ENCODE measurements at regions not wholly inside any gene's neighbourhood (a gene's known extent, or its start where the extent isn't known, plus 50 kb on each side); places are given as distances from the start of the nearest gene placed in this dataset.

DNA sequence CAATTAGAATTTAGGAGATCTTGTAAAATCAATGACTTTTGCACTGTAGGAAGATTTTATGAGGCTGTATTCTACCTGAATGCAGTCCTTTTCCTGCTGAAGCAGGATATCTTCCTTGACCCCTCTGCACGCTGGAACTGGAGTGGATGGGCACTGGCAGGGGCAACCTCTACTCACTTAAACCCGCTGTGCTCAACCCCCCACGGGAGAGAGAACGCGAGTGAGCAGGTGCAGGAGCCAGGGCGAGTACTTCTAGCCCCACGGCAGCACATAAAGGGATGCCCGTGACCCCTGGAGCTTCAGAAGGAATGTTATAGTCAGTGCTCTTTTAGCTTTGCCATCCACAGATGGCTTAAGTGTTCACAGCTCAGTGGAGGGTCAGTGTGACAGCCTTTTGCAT, 1144.8 kb downstream of the EPHA7 start:
- no peak overlapping the region for H3K4me3 ChIP-seq (replicated peaks; ENCODE audit: insufficient read depth, low read length)
- DNase-seq (ENCODE audit: low read depth in 1 of 2, low spot score in 1 of 2) = no peak
- no peak overlapping the region for H3K27ac ChIP-seq (replicated peaks)
- TF ChIP-seq SPI1 (IDR thresholded peaks at IDR 0.05; ENCODE audit: borderline replicate concordance, low read depth) (no peak), POLR2AphosphoS5 (IDR thresholded peaks at IDR 0.05; ENCODE audit: low read depth) (no peak), GABPA (IDR thresholded peaks at IDR 0.05; ENCODE audit: low read depth) (no peak)
- TF ChIP-seq, protein P1, sequence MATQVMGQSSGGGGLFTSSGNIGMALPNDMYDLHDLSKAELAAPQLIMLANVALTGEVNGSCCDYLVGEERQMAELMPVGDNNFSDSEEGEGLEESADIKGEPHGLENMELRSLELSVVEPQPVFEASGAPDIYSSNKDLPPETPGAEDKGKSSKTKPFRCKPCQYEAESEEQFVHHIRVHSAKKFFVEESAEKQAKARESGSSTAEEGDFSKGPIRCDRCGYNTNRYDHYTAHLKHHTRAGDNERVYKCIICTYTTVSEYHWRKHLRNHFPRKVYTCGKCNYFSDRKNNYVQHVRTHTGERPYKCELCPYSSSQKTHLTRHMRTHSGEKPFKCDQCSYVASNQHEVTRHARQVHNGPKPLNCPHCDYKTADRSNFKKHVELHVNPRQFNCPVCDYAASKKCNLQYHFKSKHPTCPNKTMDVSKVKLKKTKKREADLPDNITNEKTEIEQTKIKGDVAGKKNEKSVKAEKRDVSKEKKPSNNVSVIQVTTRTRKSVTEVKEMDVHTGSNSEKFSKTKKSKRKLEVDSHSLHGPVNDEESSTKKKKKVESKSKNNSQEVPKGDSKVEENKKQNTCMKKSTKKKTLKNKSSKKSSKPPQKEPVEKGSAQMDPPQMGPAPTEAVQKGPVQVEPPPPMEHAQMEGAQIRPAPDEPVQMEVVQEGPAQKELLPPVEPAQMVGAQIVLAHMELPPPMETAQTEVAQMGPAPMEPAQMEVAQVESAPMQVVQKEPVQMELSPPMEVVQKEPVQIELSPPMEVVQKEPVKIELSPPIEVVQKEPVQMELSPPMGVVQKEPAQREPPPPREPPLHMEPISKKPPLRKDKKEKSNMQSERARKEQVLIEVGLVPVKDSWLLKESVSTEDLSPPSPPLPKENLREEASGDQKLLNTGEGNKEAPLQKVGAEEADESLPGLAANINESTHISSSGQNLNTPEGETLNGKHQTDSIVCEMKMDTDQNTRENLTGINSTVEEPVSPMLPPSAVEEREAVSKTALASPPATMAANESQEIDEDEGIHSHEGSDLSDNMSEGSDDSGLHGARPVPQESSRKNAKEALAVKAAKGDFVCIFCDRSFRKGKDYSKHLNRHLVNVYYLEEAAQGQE (IDR thresholded peaks at IDR 0.05; ENCODE audit: insufficient replicate concordance, low read depth) = no peak
- TF ChIP-seq, protein P2, sequence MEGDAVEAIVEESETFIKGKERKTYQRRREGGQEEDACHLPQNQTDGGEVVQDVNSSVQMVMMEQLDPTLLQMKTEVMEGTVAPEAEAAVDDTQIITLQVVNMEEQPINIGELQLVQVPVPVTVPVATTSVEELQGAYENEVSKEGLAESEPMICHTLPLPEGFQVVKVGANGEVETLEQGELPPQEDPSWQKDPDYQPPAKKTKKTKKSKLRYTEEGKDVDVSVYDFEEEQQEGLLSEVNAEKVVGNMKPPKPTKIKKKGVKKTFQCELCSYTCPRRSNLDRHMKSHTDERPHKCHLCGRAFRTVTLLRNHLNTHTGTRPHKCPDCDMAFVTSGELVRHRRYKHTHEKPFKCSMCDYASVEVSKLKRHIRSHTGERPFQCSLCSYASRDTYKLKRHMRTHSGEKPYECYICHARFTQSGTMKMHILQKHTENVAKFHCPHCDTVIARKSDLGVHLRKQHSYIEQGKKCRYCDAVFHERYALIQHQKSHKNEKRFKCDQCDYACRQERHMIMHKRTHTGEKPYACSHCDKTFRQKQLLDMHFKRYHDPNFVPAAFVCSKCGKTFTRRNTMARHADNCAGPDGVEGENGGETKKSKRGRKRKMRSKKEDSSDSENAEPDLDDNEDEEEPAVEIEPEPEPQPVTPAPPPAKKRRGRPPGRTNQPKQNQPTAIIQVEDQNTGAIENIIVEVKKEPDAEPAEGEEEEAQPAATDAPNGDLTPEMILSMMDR (IDR thresholded peaks at IDR 0.05; ENCODE audit: insufficient read depth, low read length) = no peak
- no peaks in the 10 kb centered on the region for H3K27me3 ChIP-seq (ENCODE audit: insufficient read depth, poor library complexity, severe bottlenecking)

DNA sequence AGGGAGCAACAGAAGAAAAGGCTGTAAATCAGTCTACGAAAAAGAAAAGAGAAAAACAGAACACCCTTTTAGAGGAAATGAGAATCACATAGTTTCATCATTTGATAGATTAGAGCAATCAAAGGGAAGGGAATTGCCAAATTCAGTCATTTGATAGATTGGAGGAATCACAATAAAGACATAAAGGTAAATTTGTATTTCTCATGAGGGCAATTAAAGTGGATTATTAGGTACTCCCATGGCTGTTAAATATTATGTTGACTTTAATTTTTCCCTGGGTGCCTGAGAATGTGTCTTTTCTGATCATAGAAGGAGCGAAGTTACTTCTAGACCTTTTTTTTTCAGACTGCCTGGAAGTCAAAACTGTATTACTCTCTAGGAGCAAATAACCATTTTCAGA, 1145.7 kb downstream of the EPHA7 start:
- no peaks in the 10 kb centered on the region for H3K27me3 ChIP-seq (ENCODE audit: insufficient read depth, poor library complexity, severe bottlenecking)
- no peak for TF ChIP-seq POLR2AphosphoS5 (IDR thresholded peaks at IDR 0.05; ENCODE audit: low read depth)
- TF ChIP-seq, protein P1 (IDR thresholded peaks at IDR 0.05; ENCODE audit: insufficient replicate concordance, low read depth) = no peak
- TF ChIP-seq SPI1 (IDR thresholded peaks at IDR 0.05; ENCODE audit: borderline replicate concordance, low read depth) = no peak
- TF ChIP-seq, protein P2 (IDR thresholded peaks at IDR 0.05; ENCODE audit: insufficient read depth, low read length) = no peak
- H3K27ac ChIP-seq (replicated peaks) = no peak overlapping the region
- no peak overlapping the region for H3K4me3 ChIP-seq (replicated peaks; ENCODE audit: insufficient read depth, low read length)
- no peak for DNase-seq (ENCODE audit: low read depth in 1 of 2, low spot score in 1 of 2)

- no peak for TF ChIP-seq SPI1 (IDR thresholded peaks at IDR 0.05; ENCODE audit: borderline replicate concordance, low read depth)
- no peak for TF ChIP-seq POLR2AphosphoS5 (IDR thresholded peaks at IDR 0.05; ENCODE audit: low read depth)
- TF ChIP-seq, protein P2 (IDR thresholded peaks at IDR 0.05; ENCODE audit: insufficient read depth, low read length) = no peak
- TF ChIP-seq GABPA (IDR thresholded peaks at IDR 0.05; ENCODE audit: low read depth) = no peak
- TF ChIP-seq, protein P1 (IDR thresholded peaks at IDR 0.05; ENCODE audit: insufficient replicate concordance, low read depth) = no peak
- no peak overlapping the region for H3K4me3 ChIP-seq (replicated peaks; ENCODE audit: insufficient read depth, low read length)
Observed at GRCh38 chr6:92271091-92271490, 1148.3 kb downstream of the EPHA7 start.

More at GRCh38 chr6:92271091-92271490, 1148.3 kb downstream of the EPHA7 start:
- no peak for DNase-seq (ENCODE audit: low read depth in 1 of 2, low spot score in 1 of 2)
- Histone ChIP-seq H3K27me3 (ENCODE audit: insufficient read depth, poor library complexity, severe bottlenecking) (no peaks in the 10 kb centered on the region), H3K27ac (replicated peaks) (no peak overlapping the region)
